ENCODE measurements at regions not wholly inside any gene's neighbourhood (a gene's known extent, or its start where the extent isn't known, plus 50 kb on each side); places are given as distances from the start of the nearest gene placed in this dataset.

DNA sequence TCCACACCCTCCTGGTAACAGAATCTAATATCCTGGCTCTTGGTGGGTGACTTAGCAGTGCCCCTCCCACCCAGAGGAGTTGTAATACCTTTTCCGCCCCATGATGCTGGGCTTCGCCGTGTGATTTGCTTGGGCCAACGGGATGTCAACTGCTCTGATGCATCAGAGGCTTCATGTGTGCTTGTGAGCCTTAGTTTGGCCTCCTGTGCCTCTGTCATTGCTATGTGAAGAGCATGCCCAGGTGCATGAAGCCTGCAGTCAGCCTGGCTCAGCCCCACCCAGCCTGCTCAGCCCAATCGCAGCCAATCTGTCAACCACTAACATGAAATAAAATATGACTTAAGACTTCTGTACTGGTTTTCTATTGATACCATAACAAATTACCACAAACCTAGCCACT lies 201.2 kb upstream of the RPL38 start:
- no peaks in the 10 kb centered on the region for H3K36me3 Mint-ChIP-seq
- no peak overlapping the region for H3K4me3 Mint-ChIP-seq
- peaks cover 18% of the 10 kb centered on the region for H3K4me1 Mint-ChIP-seq
- ChIA-PET CTCF (interaction anchor here (0.7 kb wide), 1 partner anchor 193 kb away, joined by 4 read pairs; no protein-coding TSS in a partner anchor), POLR2A (interaction anchor here (0.7 kb wide), 1 partner anchor 22 kb away, joined by 4 read pairs; no protein-coding TSS in a partner anchor)
- no peak for ATAC-seq
- no peaks in the 10 kb centered on the region for H3K9me3 Mint-ChIP-seq
- H3K27ac Mint-ChIP-seq, result no peak overlapping the region
- no peak for DNase-seq (ENCODE audit: low spot score)
- H3K27me3 Mint-ChIP-seq (ENCODE audit: low read depth), result peaks cover 10% of the 10 kb centered on the region; the same call in 1 of the 2 replicates
- TF ChIP-seq EMX1 (CRISPR knock-in tag; IDR thresholded peaks at IDR 0.05), result no peak
- TF ChIP-seq ZNF317 (CRISPR knock-in tag; IDR thresholded peaks at IDR 0.05; ENCODE audit: borderline replicate concordance, low read depth), result no peak
- TF ChIP-seq ZNF232 (CRISPR knock-in tag; IDR thresholded peaks at IDR 0.05), result no peak
- no peak for TF ChIP-seq ZBTB21 (CRISPR knock-in tag; IDR thresholded peaks at IDR 0.05; ENCODE audit: borderline replicate concordance)
- TF ChIP-seq HMGA2 (CRISPR knock-in tag; IDR thresholded peaks at IDR 0.05), result no peak
- no peak for TF ChIP-seq NFATC4 (CRISPR knock-in tag; IDR thresholded peaks at IDR 0.05)
- TF ChIP-seq, protein P1, sequence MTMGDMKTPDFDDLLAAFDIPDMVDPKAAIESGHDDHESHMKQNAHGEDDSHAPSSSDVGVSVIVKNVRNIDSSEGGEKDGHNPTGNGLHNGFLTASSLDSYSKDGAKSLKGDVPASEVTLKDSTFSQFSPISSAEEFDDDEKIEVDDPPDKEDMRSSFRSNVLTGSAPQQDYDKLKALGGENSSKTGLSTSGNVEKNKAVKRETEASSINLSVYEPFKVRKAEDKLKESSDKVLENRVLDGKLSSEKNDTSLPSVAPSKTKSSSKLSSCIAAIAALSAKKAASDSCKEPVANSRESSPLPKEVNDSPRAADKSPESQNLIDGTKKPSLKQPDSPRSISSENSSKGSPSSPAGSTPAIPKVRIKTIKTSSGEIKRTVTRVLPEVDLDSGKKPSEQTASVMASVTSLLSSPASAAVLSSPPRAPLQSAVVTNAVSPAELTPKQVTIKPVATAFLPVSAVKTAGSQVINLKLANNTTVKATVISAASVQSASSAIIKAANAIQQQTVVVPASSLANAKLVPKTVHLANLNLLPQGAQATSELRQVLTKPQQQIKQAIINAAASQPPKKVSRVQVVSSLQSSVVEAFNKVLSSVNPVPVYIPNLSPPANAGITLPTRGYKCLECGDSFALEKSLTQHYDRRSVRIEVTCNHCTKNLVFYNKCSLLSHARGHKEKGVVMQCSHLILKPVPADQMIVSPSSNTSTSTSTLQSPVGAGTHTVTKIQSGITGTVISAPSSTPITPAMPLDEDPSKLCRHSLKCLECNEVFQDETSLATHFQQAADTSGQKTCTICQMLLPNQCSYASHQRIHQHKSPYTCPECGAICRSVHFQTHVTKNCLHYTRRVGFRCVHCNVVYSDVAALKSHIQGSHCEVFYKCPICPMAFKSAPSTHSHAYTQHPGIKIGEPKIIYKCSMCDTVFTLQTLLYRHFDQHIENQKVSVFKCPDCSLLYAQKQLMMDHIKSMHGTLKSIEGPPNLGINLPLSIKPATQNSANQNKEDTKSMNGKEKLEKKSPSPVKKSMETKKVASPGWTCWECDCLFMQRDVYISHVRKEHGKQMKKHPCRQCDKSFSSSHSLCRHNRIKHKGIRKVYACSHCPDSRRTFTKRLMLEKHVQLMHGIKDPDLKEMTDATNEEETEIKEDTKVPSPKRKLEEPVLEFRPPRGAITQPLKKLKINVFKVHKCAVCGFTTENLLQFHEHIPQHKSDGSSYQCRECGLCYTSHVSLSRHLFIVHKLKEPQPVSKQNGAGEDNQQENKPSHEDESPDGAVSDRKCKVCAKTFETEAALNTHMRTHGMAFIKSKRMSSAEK (CRISPR knock-in tag; IDR thresholded peaks at IDR 0.05; ENCODE audit: borderline replicate concordance), result no peak

DNA sequence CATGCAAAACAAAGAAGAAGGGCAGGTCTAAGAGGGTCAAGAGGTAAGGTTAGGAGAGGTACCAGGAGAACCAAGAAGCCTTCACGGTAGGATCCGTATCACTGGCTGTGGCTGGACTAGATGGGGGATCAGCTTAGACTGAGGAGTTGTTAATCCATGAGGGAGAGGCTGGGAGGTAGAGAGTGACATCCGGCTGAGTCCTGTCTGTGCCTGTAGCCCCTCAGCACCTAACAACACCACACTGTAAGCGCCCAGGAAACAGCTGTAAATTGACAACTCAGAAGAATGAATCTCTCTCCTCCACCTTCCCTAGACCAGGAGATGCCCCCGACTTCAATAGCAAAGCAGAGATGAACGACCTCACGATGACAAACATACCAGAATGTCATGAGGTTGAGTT lies 199.4 kb upstream of the RPL38 start:
- TF ChIP-seq TP53 (CRISPR knock-in tag; IDR thresholded peaks at IDR 0.05) (no peak), ZNF232 (CRISPR knock-in tag; IDR thresholded peaks at IDR 0.05) (no peak), NFYB (CRISPR knock-in tag; conservative IDR thresholded peaks at IDR 0.05; ENCODE audit: low read depth) (no peak), NR3C1 (CRISPR knock-in tag; conservative IDR thresholded peaks at IDR 0.05; ENCODE audit: low read depth) (no peak)
- TF ChIP-seq, protein P2, sequence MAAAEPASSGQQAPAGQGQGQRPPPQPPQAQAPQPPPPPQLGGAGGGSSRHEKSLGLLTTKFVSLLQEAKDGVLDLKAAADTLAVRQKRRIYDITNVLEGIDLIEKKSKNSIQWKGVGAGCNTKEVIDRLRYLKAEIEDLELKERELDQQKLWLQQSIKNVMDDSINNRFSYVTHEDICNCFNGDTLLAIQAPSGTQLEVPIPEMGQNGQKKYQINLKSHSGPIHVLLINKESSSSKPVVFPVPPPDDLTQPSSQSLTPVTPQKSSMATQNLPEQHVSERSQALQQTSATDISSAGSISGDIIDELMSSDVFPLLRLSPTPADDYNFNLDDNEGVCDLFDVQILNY (CRISPR knock-in tag; IDR thresholded peaks at IDR 0.05), result no peak
- TF ChIP-seq, protein P3, sequence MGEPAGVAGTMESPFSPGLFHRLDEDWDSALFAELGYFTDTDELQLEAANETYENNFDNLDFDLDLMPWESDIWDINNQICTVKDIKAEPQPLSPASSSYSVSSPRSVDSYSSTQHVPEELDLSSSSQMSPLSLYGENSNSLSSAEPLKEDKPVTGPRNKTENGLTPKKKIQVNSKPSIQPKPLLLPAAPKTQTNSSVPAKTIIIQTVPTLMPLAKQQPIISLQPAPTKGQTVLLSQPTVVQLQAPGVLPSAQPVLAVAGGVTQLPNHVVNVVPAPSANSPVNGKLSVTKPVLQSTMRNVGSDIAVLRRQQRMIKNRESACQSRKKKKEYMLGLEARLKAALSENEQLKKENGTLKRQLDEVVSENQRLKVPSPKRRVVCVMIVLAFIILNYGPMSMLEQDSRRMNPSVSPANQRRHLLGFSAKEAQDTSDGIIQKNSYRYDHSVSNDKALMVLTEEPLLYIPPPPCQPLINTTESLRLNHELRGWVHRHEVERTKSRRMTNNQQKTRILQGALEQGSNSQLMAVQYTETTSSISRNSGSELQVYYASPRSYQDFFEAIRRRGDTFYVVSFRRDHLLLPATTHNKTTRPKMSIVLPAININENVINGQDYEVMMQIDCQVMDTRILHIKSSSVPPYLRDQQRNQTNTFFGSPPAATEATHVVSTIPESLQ (CRISPR knock-in tag; IDR thresholded peaks at IDR 0.05), result no peak
- TF ChIP-seq, protein P4, sequence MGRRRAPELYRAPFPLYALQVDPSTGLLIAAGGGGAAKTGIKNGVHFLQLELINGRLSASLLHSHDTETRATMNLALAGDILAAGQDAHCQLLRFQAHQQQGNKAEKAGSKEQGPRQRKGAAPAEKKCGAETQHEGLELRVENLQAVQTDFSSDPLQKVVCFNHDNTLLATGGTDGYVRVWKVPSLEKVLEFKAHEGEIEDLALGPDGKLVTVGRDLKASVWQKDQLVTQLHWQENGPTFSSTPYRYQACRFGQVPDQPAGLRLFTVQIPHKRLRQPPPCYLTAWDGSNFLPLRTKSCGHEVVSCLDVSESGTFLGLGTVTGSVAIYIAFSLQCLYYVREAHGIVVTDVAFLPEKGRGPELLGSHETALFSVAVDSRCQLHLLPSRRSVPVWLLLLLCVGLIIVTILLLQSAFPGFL (CRISPR knock-in tag; IDR thresholded peaks at IDR 0.05; ENCODE audit: borderline replicate concordance), result no peak
- TF ChIP-seq, protein P5, sequence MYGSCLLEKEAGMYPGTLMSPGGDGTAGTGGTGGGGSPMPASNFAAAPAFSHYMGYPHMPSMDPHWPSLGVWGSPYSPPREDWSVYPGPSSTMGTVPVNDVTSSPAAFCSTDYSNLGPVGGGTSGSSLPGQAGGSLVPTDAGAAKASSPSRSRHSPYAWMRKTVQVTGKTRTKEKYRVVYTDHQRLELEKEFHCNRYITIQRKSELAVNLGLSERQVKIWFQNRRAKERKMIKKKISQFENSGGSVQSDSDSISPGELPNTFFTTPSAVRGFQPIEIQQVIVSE (CRISPR knock-in tag; IDR thresholded peaks at IDR 0.05; ENCODE audit: borderline replicate concordance), result no peak
- TF ChIP-seq, protein P6, sequence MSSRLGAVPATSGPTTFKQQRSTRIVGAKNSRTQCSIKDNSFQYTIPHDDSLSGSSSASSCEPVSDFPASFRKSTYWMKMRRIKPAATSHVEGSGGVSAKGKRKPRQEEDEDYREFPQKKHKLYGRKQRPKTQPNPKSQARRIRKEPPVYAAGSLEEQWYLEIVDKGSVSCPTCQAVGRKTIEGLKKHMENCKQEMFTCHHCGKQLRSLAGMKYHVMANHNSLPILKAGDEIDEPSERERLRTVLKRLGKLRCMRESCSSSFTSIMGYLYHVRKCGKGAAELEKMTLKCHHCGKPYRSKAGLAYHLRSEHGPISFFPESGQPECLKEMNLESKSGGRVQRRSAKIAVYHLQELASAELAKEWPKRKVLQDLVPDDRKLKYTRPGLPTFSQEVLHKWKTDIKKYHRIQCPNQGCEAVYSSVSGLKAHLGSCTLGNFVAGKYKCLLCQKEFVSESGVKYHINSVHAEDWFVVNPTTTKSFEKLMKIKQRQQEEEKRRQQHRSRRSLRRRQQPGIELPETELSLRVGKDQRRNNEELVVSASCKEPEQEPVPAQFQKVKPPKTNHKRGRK (CRISPR knock-in tag; IDR thresholded peaks at IDR 0.05; ENCODE audit: borderline replicate concordance), result no peak
- TF ChIP-seq, protein P7, sequence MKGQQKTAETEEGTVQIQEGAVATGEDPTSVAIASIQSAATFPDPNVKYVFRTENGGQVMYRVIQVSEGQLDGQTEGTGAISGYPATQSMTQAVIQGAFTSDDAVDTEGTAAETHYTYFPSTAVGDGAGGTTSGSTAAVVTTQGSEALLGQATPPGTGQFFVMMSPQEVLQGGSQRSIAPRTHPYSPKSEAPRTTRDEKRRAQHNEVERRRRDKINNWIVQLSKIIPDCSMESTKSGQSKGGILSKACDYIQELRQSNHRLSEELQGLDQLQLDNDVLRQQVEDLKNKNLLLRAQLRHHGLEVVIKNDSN (CRISPR knock-in tag; IDR thresholded peaks at IDR 0.05), result no peak
- Mint-ChIP-seq H3K4me3 (no peak overlapping the region), H3K9me3 (no peaks in the 10 kb centered on the region), H3K36me3 (no peaks in the 10 kb centered on the region), H3K27ac (no peak overlapping the region), H3K27me3 (ENCODE audit: low read depth) (peaks cover 10% of the 10 kb centered on the region), H3K4me1 (peaks cover 29% of the 10 kb centered on the region)
- DNase-seq (ENCODE audit: low spot score) (no peak), ATAC-seq (no peak)
- ChIA-PET CTCF (interaction anchor here (0.8 to 1.2 kb wide), 2 partner anchors 86 to 196 kb away, joined by 3 to 5 read pairs; no protein-coding TSS in a partner anchor), POLR2A (no interaction called here)
